GM12892 (cell line): ENCODE measurements at regions not wholly inside any gene's neighbourhood (a gene's known extent, or its start where the extent isn't known, plus 50 kb on each side); places are given as distances from the start of the nearest gene placed in this dataset.

Experiments
- DNase-seq: peaks from one replicate; pipeline ENCODE4 v3.0.0; 2011; ENCODE audit not compliant: insufficient read length
- FAIRE-seq: peaks from 2 replicates; lab custom pipeline; 2011; peaks lifted over from hg19 to GRCh38; lab: Jason Lieb, UNC
- POLR2A ChIP-seq: IDR thresholded peaks from 2 replicates; pipeline ENCODE4 v1.6.1; 2011; ENCODE audit warnings: low read depth, low read length, control low read depth
- POLR2AphosphoS5 ChIP-seq: IDR thresholded peaks from 2 replicates; pipeline ENCODE4 v1.6.1; 2011; ENCODE audit warnings: low read depth, low read length, control low read depth
- TAF1 ChIP-seq: IDR thresholded peaks from 2 replicates; pipeline ENCODE4 v1.6.1; 2011; ENCODE audit warnings: low read depth, mild to moderate bottlenecking, control low read depth, low read length, borderline replicate concordance

- no peak for FAIRE-seq
- no peak for DNase-seq
- TF ChIP-seq POLR2A (no peak), TAF1 (no peak), POLR2AphosphoS5 (no peak)
These were observed 739.7 kb downstream of the BRD1 start for GRCh38 chr22:49087716-49088601.

DNA sequence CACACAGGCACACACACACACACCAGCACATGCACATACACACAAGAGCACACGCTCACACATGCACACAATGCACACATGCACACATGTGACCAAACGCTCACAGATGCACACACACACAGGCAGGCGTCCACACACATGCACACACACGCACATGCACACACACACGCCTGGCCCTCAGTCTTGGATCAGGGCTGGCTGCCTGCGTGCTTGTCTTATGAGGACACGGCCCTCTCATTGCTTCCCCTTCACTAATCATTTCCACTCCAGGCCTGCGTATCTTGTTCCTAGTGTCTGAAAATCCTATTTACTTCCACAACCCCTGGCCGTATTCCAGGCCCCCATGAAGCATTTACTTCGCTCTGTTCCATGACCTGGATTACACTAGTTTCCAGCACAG is 740.5 kb downstream of the BRD1 start:
- DNase-seq = no peak
- TF ChIP-seq POLR2A = no peak
- no peak for TF ChIP-seq POLR2AphosphoS5
- TF ChIP-seq TAF1 = no peak
- FAIRE-seq = no peak

DNA sequence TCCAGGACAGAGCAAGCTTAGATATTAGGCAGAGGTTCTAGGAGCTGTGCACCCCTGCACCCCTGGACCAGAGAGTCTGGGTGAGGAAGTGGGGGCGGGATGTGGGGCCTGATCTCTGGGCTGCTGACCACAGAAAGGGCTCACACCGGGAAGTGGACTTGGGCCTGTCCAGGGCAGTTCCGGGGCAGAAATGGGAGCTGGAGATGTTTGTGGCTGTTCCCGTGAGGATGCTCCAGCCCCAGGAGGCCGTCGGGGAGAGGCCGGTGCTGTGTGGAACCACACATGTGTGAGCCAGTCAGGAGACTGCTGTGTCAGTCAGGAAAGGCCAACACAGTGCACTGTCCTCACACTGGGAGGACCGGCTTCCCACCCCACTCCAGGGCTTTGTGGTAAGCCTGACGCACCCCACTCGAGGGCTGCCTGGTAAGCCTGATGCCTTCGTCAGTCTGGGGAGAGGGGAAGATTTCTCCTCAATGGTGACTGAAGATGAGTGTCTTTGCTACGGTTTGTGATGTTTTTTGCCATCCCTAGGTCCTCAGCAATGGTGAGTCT is 741.0 kb downstream of the BRD1 start:
- DNase-seq = no peak
- TF ChIP-seq TAF1 = no peak
- no peak for TF ChIP-seq POLR2A
- TF ChIP-seq POLR2AphosphoS5 = no peak
- no peak for FAIRE-seq

- no peak for TF ChIP-seq TAF1
- no peak for TF ChIP-seq POLR2AphosphoS5
- no peak for TF ChIP-seq POLR2A
- FAIRE-seq (no peak), DNase-seq (no peak)
These were observed 741.5 kb downstream of the BRD1 start for GRCh38 chr22:49086181-49086580.

GRCh38 chr22:49084206-49084605 is 743.5 kb downstream of the BRD1 start:
- TF ChIP-seq TAF1 = no peak
- TF ChIP-seq POLR2AphosphoS5 = no peak
- no peak for TF ChIP-seq POLR2A
- DNase-seq = no peak
- no peak for FAIRE-seq

GRCh38 chr22:49083607-49084006 is 744.1 kb downstream of the BRD1 start:
- no peak for TF ChIP-seq POLR2AphosphoS5
- no peak for TF ChIP-seq TAF1
- TF ChIP-seq POLR2A = no peak
- no peak for DNase-seq
- no peak for FAIRE-seq

DNA sequence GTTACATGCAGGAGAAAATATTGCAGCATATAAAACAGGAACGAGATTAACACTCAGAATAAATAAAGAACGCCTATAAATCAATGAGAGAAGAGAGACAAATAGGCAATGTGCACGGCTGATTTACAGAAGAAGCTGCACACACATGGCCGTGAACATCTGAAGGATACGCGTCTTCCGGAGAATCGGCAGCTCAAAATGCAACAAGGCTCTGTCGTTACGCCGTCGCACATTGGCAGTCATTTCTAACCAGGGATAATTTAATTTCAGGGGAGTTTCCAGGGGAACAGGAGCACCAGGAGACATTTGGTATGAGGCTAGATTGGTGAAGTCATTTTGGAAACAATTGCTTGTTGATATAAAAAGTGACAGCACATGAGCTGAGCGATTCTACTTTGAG is 745.2 kb downstream of the BRD1 start:
- TF ChIP-seq TAF1 (no peak), POLR2AphosphoS5 (no peak)
- FAIRE-seq (no peak), DNase-seq (no peak)

DNA sequence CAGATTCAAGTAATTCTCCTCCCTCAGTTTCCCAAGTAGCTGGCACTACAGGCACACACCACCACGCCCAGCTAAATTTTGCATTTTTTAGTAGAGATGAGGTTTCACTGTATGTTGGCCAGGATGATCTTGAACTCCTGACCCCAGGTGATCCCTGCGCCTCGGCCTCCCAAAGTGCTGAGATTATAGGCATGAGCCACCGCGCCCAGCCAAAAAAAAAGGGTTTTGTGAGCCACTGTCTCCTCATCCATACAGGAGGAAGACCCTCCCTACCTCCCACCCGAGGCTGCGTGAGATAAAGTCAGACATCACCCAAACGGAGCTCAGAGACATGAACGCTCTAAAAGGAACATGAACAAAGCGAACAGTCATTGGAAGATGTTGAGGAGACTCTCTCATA is 745.7 kb downstream of the BRD1 start:
- FAIRE-seq (no peak), DNase-seq (no peak)
- TF ChIP-seq POLR2AphosphoS5 (no peak), TAF1 (no peak), POLR2A (no peak)

DNA sequence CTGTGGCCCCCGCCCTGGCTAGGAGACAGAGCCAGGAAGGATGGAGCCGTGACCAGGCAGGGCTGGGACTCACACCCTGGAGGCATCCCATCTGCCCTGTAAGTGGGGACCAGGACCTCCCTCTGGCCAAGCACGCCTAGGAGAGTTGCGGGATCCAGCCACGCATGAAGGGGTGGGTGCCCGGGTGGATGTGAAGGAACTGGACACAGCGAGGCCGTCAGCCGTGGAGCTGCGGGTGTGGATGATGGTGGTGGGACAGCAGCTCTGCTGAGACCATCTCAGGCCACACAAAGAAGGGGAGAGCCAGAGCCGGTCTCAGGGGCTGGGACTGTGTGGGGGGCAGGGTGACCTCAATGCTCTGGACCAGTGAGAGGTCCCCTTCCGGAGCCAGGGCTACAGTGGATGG is 746.4 kb downstream of the BRD1 start:
- FAIRE-seq (no peak), DNase-seq (no peak)
- TF ChIP-seq POLR2A = no peak
- no peak for TF ChIP-seq TAF1
- no peak for TF ChIP-seq POLR2AphosphoS5

- no peak for DNase-seq
- no peak for FAIRE-seq
- no peak for TF ChIP-seq TAF1
- no peak for TF ChIP-seq POLR2AphosphoS5
- no peak for TF ChIP-seq POLR2A
These were observed 747.0 kb downstream of the BRD1 start for GRCh38 chr22:49080631-49081030.

GRCh38 chr22:49079743-49080500 is 747.8 kb downstream of the BRD1 start:
- FAIRE-seq (no peak), DNase-seq (no peak)
- no peak for TF ChIP-seq TAF1
- TF ChIP-seq POLR2A = no peak
- no peak for TF ChIP-seq POLR2AphosphoS5
